Fibroblast of lung (primary cell): ENCODE measurements at regions not wholly inside any gene's neighbourhood (a gene's known extent, or its start where the extent isn't known, plus 50 kb on each side); places are given as distances from the start of the nearest gene placed in this dataset.

ENCODE experiments used
- DNase-seq, 2 donors: peaks; one replicate each; pipeline versions ENCODE4 v3.0.0 to v3.0.0-alpha.2; 2010; ENCODE audit warnings: low read depth in 2 of 2
- H2AFZ ChIP-seq: 2 replicates; pipeline ENCODE4 v1.5.1; 2012; ENCODE audit warnings: low read length, control low read depth, inconsistent platforms
- H3K27ac ChIP-seq: 2 replicates; pipeline ENCODE4 v1.5.1; 2011; ENCODE audit warnings: low read length, control low read depth; ENCODE audit not compliant: insufficient read depth
- H3K27me3 ChIP-seq: 2 replicates; pipeline ENCODE4 v1.5.1; 2011; ENCODE audit warnings: mild to moderate bottlenecking, low read length; ENCODE audit not compliant: control insufficient read depth, insufficient read depth
- H3K36me3 ChIP-seq: 2 replicates; pipeline ENCODE4 v1.5.1; 2011; ENCODE audit warnings: low read length; ENCODE audit not compliant: control insufficient read depth, insufficient read depth
- H3K4me1 ChIP-seq: 2 replicates; pipeline ENCODE4 v1.5.1; 2011; ENCODE audit warnings: low read length; ENCODE audit not compliant: control insufficient read depth, insufficient read depth; ENCODE audit errors: extremely low read depth
- H3K4me2 ChIP-seq: 2 replicates; pipeline ENCODE4 v1.5.1; 2011; ENCODE audit warnings: low read length, control low read depth; ENCODE audit not compliant: insufficient read depth; ENCODE audit errors: extremely low read depth
- H3K4me3 ChIP-seq, 4 experiments: fragments of 200-600 bp in 1 of 4; sonication (generic) in 1 of 4; replicated peaks in 1 of 4; 2 replicates each; pipeline ENCODE4 v1.5.1; 2011 to 2016; ENCODE audit warnings: low read length in 4 of 4, low read depth in 3 of 4, mild to moderate bottlenecking in 3 of 4, control low read depth in 2 of 4, inconsistent platforms in 1 of 4, mixed read lengths in 1 of 4; ENCODE audit not compliant: insufficient read depth in 1 of 4; ENCODE audit errors: control extremely low read depth in 1 of 4
- H3K79me2 ChIP-seq: 2 replicates; pipeline ENCODE4 v1.5.1; 2012; ENCODE audit warnings: mild to moderate bottlenecking, low read length, inconsistent platforms; ENCODE audit not compliant: control insufficient read depth, insufficient read depth
- H3K9ac ChIP-seq: 2 replicates; pipeline ENCODE4 v1.5.1; 2011; ENCODE audit warnings: mild to moderate bottlenecking, low read length, control low read depth; ENCODE audit not compliant: insufficient read depth
- H3K9me3 ChIP-seq: 2 replicates; pipeline ENCODE4 v1.5.1; 2012; ENCODE audit warnings: low read depth, low read length; ENCODE audit not compliant: control insufficient read depth, insufficient read depth
- H4K20me1 ChIP-seq: 2 replicates; pipeline ENCODE4 v1.5.1; 2011; ENCODE audit warnings: low read length; ENCODE audit not compliant: control insufficient read depth, insufficient read depth; ENCODE audit errors: extremely low read depth
- CTCF ChIP-seq, 2 donors: IDR thresholded peaks in 1 of 2; conservative IDR thresholded peaks in 1 of 2; 1 replicate in 1 of 2; 2 replicates in 1 of 2; pipeline ENCODE4 v1.5.1; 2011 to 2012; ENCODE audit warnings: low read length in 2 of 2, control low read depth in 1 of 2, inconsistent platforms in 1 of 2, low read depth in 1 of 2, mild to moderate bottlenecking in 1 of 2
- EZH2 ChIP-seq: IDR thresholded peaks from 2 replicates; pipeline ENCODE4 v1.5.1; 2012; ENCODE audit warnings: low read length, control low read depth, mild to moderate bottlenecking; ENCODE audit errors: missing control alignments

DNA sequence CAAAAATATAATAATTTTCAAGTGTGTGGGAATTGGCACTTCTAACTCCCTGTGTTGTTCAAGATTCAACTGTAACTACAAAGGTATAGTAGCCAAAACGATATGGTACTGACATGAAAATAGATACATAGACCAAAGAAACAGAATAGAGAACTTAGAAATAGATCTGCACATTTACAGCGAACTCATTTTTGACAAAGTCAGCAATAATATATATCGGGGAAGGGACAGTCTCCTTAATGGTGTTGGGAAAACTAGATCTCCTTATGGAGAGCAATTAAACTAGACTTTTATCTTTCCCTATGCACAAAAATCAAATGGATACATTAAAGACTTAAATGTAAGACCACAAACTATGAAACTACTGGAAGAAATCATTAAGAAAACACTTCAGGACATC lies 1530.6 kb upstream of the SLC39A10 start:
- Histone ChIP-seq H3K4me3 (no peak overlapping the region), H3K79me2 (no peaks in the 10 kb centered on the region)

GRCh38 chr2:194116861-194117260 lies 1540.2 kb upstream of the SLC39A10 start:
- no peaks in the 10 kb centered on the region for H3K9me3 ChIP-seq
- no peak for DNase-seq
- H4K20me1 ChIP-seq = no peaks in the 10 kb centered on the region
- no peak for TF ChIP-seq CTCF (conservative IDR thresholded peaks at IDR 0.05 in 1 of 2, IDR thresholded peaks at IDR 0.05 in 1 of 2; ENCODE audit: low read depth in 1 of 2, low read length in 2 of 2)
- no peak for TF ChIP-seq EZH2
- no peaks in the 10 kb centered on the region for H3K4me1 ChIP-seq
- H3K79me2 ChIP-seq = no peaks in the 10 kb centered on the region
- no peak overlapping the region for H3K4me2 ChIP-seq
- H2AFZ ChIP-seq = no peak overlapping the region
- H3K9ac ChIP-seq = no peak overlapping the region
- no peaks in the 10 kb centered on the region for H3K36me3 ChIP-seq
- H3K4me3 ChIP-seq = no peak overlapping the region
- H3K27ac ChIP-seq = no peak overlapping the region
- H3K27me3 ChIP-seq = no peaks in the 10 kb centered on the region

More for the DNA sequence above, 1530.6 kb upstream of the SLC39A10 start:
- Histone ChIP-seq H3K9ac (no peak overlapping the region), H3K4me1 (no peaks in the 10 kb centered on the region), H3K27me3 (no peaks in the 10 kb centered on the region), H3K9me3 (no peaks in the 10 kb centered on the region), H3K27ac (no peak overlapping the region), H3K4me2 (no peak overlapping the region), H4K20me1 (no peaks in the 10 kb centered on the region), H3K36me3 (no peaks in the 10 kb centered on the region), H2AFZ (no peak overlapping the region)
- no peak for DNase-seq
- no peak for TF ChIP-seq EZH2
- TF ChIP-seq CTCF (conservative IDR thresholded peaks at IDR 0.05 in 1 of 2, IDR thresholded peaks at IDR 0.05 in 1 of 2; ENCODE audit: low read depth in 1 of 2, low read length in 2 of 2) = no peak

DNA sequence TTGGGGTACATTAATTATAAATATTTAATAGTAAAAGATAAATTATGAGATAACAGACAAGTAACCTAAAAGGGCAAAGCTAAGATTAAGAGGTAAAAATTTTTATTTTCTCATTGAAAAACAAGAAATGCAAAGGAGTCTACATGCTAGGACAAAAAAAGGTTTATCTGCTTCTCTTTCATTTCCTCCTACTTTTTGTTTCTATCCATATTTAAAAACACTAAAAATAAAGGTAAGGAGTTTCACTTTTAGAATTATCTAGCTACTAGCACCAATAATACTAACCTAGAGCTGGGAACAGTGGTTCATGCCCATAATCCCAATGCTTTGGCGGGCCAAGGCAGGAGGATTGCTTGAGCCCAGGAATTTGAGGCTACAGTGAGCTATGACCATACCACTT lies 1551.7 kb upstream of the SLC39A10 start:
- TF ChIP-seq EZH2 (no peak), CTCF (conservative IDR thresholded peaks at IDR 0.05 in 1 of 2, IDR thresholded peaks at IDR 0.05 in 1 of 2; ENCODE audit: low read depth in 1 of 2, low read length in 2 of 2) (no peak)
- no peak overlapping the region for H2AFZ ChIP-seq
- H3K4me3 ChIP-seq = no peak overlapping the region
- no peaks in the 10 kb centered on the region for H4K20me1 ChIP-seq
- no peak for DNase-seq
- H3K9me3 ChIP-seq = no peaks in the 10 kb centered on the region
- no peak overlapping the region for H3K27ac ChIP-seq
- no peaks in the 10 kb centered on the region for H3K27me3 ChIP-seq
- no peaks in the 10 kb centered on the region for H3K79me2 ChIP-seq
- H3K36me3 ChIP-seq = no peaks in the 10 kb centered on the region
- H3K4me2 ChIP-seq = no peak overlapping the region
- no peak overlapping the region for H3K9ac ChIP-seq
- no peaks in the 10 kb centered on the region for H3K4me1 ChIP-seq
